ENCODE measurements at regions not wholly inside any gene's neighbourhood (a gene's known extent, or its start where the extent isn't known, plus 50 kb on each side); places are given as distances from the start of the nearest gene placed in this dataset.
"Not testable (repeated sequence)": the region's sequence is repeated elsewhere in the genome, so short reads cannot be mapped to it uniquely, and the experiment has no call there.

GRCh38 chr12:80045594-80045993 is 53.7 kb upstream of the OTOGL start:
- DNase-seq (ENCODE audit: low read depth in 4 of 4, low spot score in 3 of 4), result no peak

GRCh38 chr12:80044694-80045046 is 54.7 kb upstream of the OTOGL start:
- DNase-seq (ENCODE audit: low read depth in 4 of 4, low spot score in 3 of 4), result no peak

GRCh38 chr12:80041692-80042091 is 57.6 kb upstream of the OTOGL start:
- DNase-seq (ENCODE audit: low read depth in 4 of 4, low spot score in 3 of 4), result no peak

- DNase-seq (ENCODE audit: low read depth in 4 of 4, low spot score in 3 of 4), result no peak
Measured at GRCh38 chr12:80041071-80041470, 58.3 kb upstream of the OTOGL start.

- DNase-seq (ENCODE audit: low read depth in 4 of 4, low spot score in 3 of 4), result no peak
Measured at GRCh38 chr12:80040075-80040738, 59.1 kb upstream of the OTOGL start.

GRCh38 chr12:80038062-80038560 is 61.2 kb upstream of the OTOGL start:
- DNase-seq (ENCODE audit: low read depth in 4 of 4, low spot score in 3 of 4), result no peak

- DNase-seq (ENCODE audit: low read depth in 4 of 4, low spot score in 3 of 4), result peak in 3 of 4 donors; percentile 33 to 48 (median 39)
Measured at GRCh38 chr12:80033448-80033847, 65.9 kb upstream of the OTOGL start.

- DNase-seq (ENCODE audit: low read depth in 4 of 4, low spot score in 3 of 4), result no peak
Measured at GRCh38 chr12:80032946-80033345, 66.4 kb upstream of the OTOGL start.

GRCh38 chr12:80031229-80031628 is 68.1 kb upstream of the OTOGL start:
- no peak for DNase-seq (ENCODE audit: low read depth in 4 of 4, low spot score in 3 of 4)

- DNase-seq (ENCODE audit: low read depth in 4 of 4, low spot score in 3 of 4), result no peak
Measured at GRCh38 chr12:80025638-80026037, 73.7 kb upstream of the OTOGL start.

- DNase-seq (ENCODE audit: low read depth in 4 of 4, low spot score in 3 of 4), result no peak
Measured at GRCh38 chr12:80019691-80020090, 79.6 kb upstream of the OTOGL start.

GRCh38 chr12:80018119-80018518 is 81.2 kb upstream of the OTOGL start:
- no peak for DNase-seq (ENCODE audit: low read depth in 4 of 4, low spot score in 3 of 4)

- no peak for DNase-seq (ENCODE audit: low read depth in 4 of 4, low spot score in 3 of 4)
Measured at GRCh38 chr12:80017261-80017870, 82.0 kb upstream of the OTOGL start.

GRCh38 chr12:80016684-80017083 is 81.8 kb upstream of the PPP1R12A start:
- DNase-seq (ENCODE audit: low read depth in 4 of 4, low spot score in 3 of 4), result no peak

GRCh38 chr12:80015660-80016059 is 80.8 kb upstream of the PPP1R12A start:
- DNase-seq (ENCODE audit: low read depth in 4 of 4, low spot score in 3 of 4), result no peak

- not testable (repeated sequence) for DNase-seq (ENCODE audit: low read depth in 4 of 4, low spot score in 3 of 4)
Measured at GRCh38 chr12:80003744-80004143, 68.8 kb upstream of the PPP1R12A start.

GRCh38 chr12:80001562-80001961 is 66.7 kb upstream of the PPP1R12A start:
- no peak for DNase-seq (ENCODE audit: low read depth in 4 of 4, low spot score in 3 of 4)

- no peak for DNase-seq (ENCODE audit: low read depth in 4 of 4, low spot score in 3 of 4)
Measured at GRCh38 chr12:80000831-80001230, 65.9 kb upstream of the PPP1R12A start.

GRCh38 chr12:79998554-79998953 is 63.7 kb upstream of the PPP1R12A start:
- no peak for DNase-seq (ENCODE audit: low read depth in 4 of 4, low spot score in 3 of 4)

GRCh38 chr12:79997096-79997791 is 62.3 kb upstream of the PPP1R12A start:
- DNase-seq (ENCODE audit: low read depth in 4 of 4, low spot score in 3 of 4), result no peak

- DNase-seq (ENCODE audit: low read depth in 4 of 4, low spot score in 3 of 4), result not testable (repeated sequence)
Measured at GRCh38 chr12:79995385-79996084, 60.6 kb upstream of the PPP1R12A start.
